IMR-90 (cell line): ENCODE measurements at regions not wholly inside any gene's neighbourhood (a gene's known extent, or its start where the extent isn't known, plus 50 kb on each side); places are given as distances from the start of the nearest gene placed in this dataset.

Source experiments
- CHD1 ChIP-seq: IDR thresholded peaks from 2 replicates; pipeline ENCODE4 v1.6.1; 2012; ENCODE audit warnings: low read depth, low read length, improper control_type of control experiment
- CTCF ChIP-seq: conservative IDR thresholded peaks from 2 replicates; pipeline ENCODE4 v1.5.1; 2012; ENCODE audit warnings: mild to moderate bottlenecking, low read depth, low read length, improper control_type of control experiment
- MAZ ChIP-seq: IDR thresholded peaks from 2 replicates; pipeline ENCODE4 v1.6.1; 2012; ENCODE audit warnings: low read depth, mild to moderate bottlenecking, low read length, improper control_type of control experiment, moderate library complexity, borderline replicate concordance
- POLR2A ChIP-seq: IDR thresholded peaks from 2 replicates; pipeline ENCODE4 v1.6.1; 2012; ENCODE audit warnings: mild to moderate bottlenecking, low read depth, low read length

DNA sequence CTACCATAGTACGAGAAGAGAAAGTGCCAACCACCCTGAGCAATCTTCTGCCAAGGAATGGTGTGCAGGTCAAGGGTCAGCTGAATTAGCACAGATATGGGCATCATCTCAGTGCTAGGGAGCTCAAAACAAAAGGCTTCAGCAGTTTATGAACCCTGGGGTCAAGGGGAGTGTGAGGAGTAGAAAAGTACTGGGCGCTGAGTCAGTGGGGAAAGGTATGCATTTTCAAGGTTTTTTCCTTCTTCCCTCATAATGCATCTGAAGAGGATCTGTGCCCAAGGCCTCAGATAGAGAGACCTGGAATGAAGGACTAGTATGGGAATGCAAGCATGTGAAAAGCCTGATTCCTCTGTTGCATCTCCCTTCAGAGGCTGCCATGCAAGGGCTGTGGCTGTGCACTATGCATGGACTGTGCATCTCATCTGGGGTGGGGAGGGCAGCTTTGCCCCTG is 81.7 kb downstream of the PERP start:
- TF ChIP-seq CTCF (no peak), MAZ (no peak), POLR2A (no peak), CHD1 (no peak)
